WTC11 (cell line): ENCODE measurements at regions not wholly inside any gene's neighbourhood (a gene's known extent, or its start where the extent isn't known, plus 50 kb on each side); places are given as distances from the start of the nearest gene placed in this dataset.

Experiments
- ATAC-seq: fragments of 200-7000 bp; cut with Tn5 transposase; 2 replicates; pipeline ENCODE4 v1.10.0; 2021; ENCODE audit warnings: mild to moderate bottlenecking, moderate library complexity
- CTCF ChIA-PET: fragments of 300-600 bp; sonication (Branson Sonifier 250); formaldehyde crosslinking; loops from one replicate; lab custom pipeline; 2021; ENCODE audit warnings: antibody characterized with exemption; lab: Charles Lee
- POLR2A ChIA-PET: fragments of 350-600 bp; sonication (Branson Sonifier 250); formaldehyde crosslinking; loops from one replicate; lab custom pipeline; 2021; ENCODE audit warnings: antibody characterized with exemption; lab: Charles Lee
- DNase-seq: peaks from one replicate; pipeline ENCODE4 v3.0.0; 2021; ENCODE audit warnings: low spot score
- H3K27ac Mint-ChIP-seq: 2 replicates; pipeline ENCODE4 v1.8.0; 2021; ENCODE audit warnings: mixed read lengths
- H3K27me3 Mint-ChIP-seq: 2 replicates; pipeline ENCODE4 v1.8.0; 2021; ENCODE audit warnings: low read depth, mild to moderate bottlenecking, moderate library complexity, mixed read lengths
- H3K36me3 Mint-ChIP-seq: 2 replicates; pipeline ENCODE4 v1.8.0; 2021; ENCODE audit warnings: mixed read lengths
- H3K4me1 Mint-ChIP-seq: 2 replicates; pipeline ENCODE4 v1.8.0; 2022; ENCODE audit warnings: mixed read lengths
- H3K4me3 Mint-ChIP-seq: 2 replicates; pipeline ENCODE4 v1.8.0; 2021; ENCODE audit warnings: mild to moderate bottlenecking, moderate library complexity, mixed read lengths
- H3K9me3 Mint-ChIP-seq: 2 replicates; pipeline ENCODE4 v1.8.0; 2021; ENCODE audit warnings: mixed read lengths
- CREM ChIP-seq: sonication (generic); formaldehyde crosslinking; IDR thresholded peaks from 2 replicates; pipeline ENCODE4 v1.8.1; 2022; ENCODE audit warnings: mild to moderate bottlenecking, missing genetic modification reagents, moderate library complexity
- ELF4 ChIP-seq: sonication (generic); formaldehyde crosslinking; IDR thresholded peaks from 2 replicates; pipeline ENCODE4 v1.8.1; 2022; ENCODE audit warnings: low read depth, mild to moderate bottlenecking, moderate library complexity, missing genetic modification reagents
- FOXP1 ChIP-seq: sonication (generic); formaldehyde crosslinking; IDR thresholded peaks from 2 replicates; pipeline ENCODE4 v1.8.0; 2022; ENCODE audit warnings: missing genetic modification reagents, mild to moderate bottlenecking, moderate library complexity, borderline replicate concordance
- HMGA2 ChIP-seq: fragments of 250-450 bp; sonication (Bioruptor Pico); IDR thresholded peaks from 2 replicates; pipeline ENCODE4 v1.4.0; 2021; ENCODE audit warnings: mild to moderate bottlenecking, moderate library complexity
- MXD4 ChIP-seq: fragments of 250-450 bp; sonication (Bioruptor Pico); IDR thresholded peaks from 2 replicates; pipeline ENCODE4 v1.8.0; 2021; ENCODE audit warnings: mild to moderate bottlenecking, moderate library complexity, borderline replicate concordance
- NFATC4 ChIP-seq: fragments of 250-450 bp; sonication (Bioruptor Pico); IDR thresholded peaks from 2 replicates; pipeline ENCODE4 v1.9.0; 2021; ENCODE audit warnings: mild to moderate bottlenecking
- NR1H2 ChIP-seq: sonication (generic); formaldehyde crosslinking; IDR thresholded peaks from 2 replicates; pipeline ENCODE4 v1.9.0; 2021; ENCODE audit warnings: mild to moderate bottlenecking, moderate library complexity, missing genetic modification reagents
- NR3C1 ChIP-seq: sonication (generic); formaldehyde crosslinking; conservative IDR thresholded peaks from 2 replicates; pipeline ENCODE4 v1.8.1; 2023; ENCODE audit warnings: low read depth, mild to moderate bottlenecking, missing genetic modification reagents
- PRRX2 ChIP-seq: fragments of 250-450 bp; sonication (Bioruptor Pico); IDR thresholded peaks from 2 replicates; pipeline ENCODE4 v1.8.0; 2021; ENCODE audit warnings: mild to moderate bottlenecking
- TP53 ChIP-seq: sonication (generic); formaldehyde crosslinking; IDR thresholded peaks from 2 replicates; pipeline ENCODE4 v1.8.1; 2023; ENCODE audit warnings: mild to moderate bottlenecking, missing genetic modification reagents
- ZBTB21 ChIP-seq: sonication (generic); formaldehyde crosslinking; IDR thresholded peaks from 2 replicates; pipeline ENCODE4 v1.8.1; 2023; ENCODE audit warnings: mild to moderate bottlenecking, missing genetic modification reagents, borderline replicate concordance
- ZNF121 ChIP-seq: sonication (generic); formaldehyde crosslinking; IDR thresholded peaks from 2 replicates; pipeline ENCODE4 v1.8.0; 2023; ENCODE audit warnings: missing genetic modification reagents
- ZNF219 ChIP-seq: sonication (generic); formaldehyde crosslinking; IDR thresholded peaks from 2 replicates; pipeline ENCODE4 v1.8.0; 2023; ENCODE audit warnings: missing genetic modification reagents, mild to moderate bottlenecking, borderline replicate concordance
- ZNF263 ChIP-seq: sonication (generic); formaldehyde crosslinking; IDR thresholded peaks from 2 replicates; pipeline ENCODE4 v1.8.1; 2022; ENCODE audit warnings: low read depth, mild to moderate bottlenecking, moderate library complexity, missing genetic modification reagents
- ZNF423 ChIP-seq: fragments of 250-450 bp; sonication (Bioruptor Pico); IDR thresholded peaks from 2 replicates; pipeline ENCODE4 v2.1.2; 2022; ENCODE audit warnings: mild to moderate bottlenecking, moderate library complexity
- TF ChIP-seq, protein P1 (sequence below): sonication (generic); formaldehyde crosslinking; conservative IDR thresholded peaks from 2 replicates; pipeline ENCODE4 v1.8.1; 2023; ENCODE audit warnings: mild to moderate bottlenecking, low read depth, missing genetic modification reagents, moderate library complexity
- TF ChIP-seq, protein P2 (sequence below): sonication (generic); formaldehyde crosslinking; IDR thresholded peaks from 2 replicates; pipeline ENCODE4 v1.8.1; 2023; ENCODE audit warnings: mild to moderate bottlenecking, missing genetic modification reagents
- TF ChIP-seq, protein P3 (sequence below): fragments of 250-450 bp; sonication (Bioruptor Pico); IDR thresholded peaks from 2 replicates; pipeline ENCODE4 v1.9.0; 2021; ENCODE audit warnings: mild to moderate bottlenecking
- TF ChIP-seq, protein P4 (sequence below): sonication (generic); formaldehyde crosslinking; IDR thresholded peaks from 2 replicates; pipeline ENCODE4 v1.8.1; 2022; ENCODE audit warnings: mild to moderate bottlenecking, moderate library complexity, missing genetic modification reagents
- TF ChIP-seq, protein P5 (sequence below): sonication (generic); formaldehyde crosslinking; IDR thresholded peaks from 2 replicates; pipeline ENCODE4 v1.8.1; 2023; ENCODE audit warnings: mild to moderate bottlenecking, missing genetic modification reagents
- TF ChIP-seq, protein P6 (sequence below): fragments of 250-450 bp; sonication (Bioruptor Pico); IDR thresholded peaks from 2 replicates; pipeline ENCODE4 v1.9.0; 2021; ENCODE audit warnings: mild to moderate bottlenecking, borderline replicate concordance
- TF ChIP-seq, protein P7 (sequence below): sonication (generic); formaldehyde crosslinking; IDR thresholded peaks from 2 replicates; pipeline ENCODE4 v1.8.0; 2022; ENCODE audit warnings: mild to moderate bottlenecking, missing genetic modification reagents

DNA sequence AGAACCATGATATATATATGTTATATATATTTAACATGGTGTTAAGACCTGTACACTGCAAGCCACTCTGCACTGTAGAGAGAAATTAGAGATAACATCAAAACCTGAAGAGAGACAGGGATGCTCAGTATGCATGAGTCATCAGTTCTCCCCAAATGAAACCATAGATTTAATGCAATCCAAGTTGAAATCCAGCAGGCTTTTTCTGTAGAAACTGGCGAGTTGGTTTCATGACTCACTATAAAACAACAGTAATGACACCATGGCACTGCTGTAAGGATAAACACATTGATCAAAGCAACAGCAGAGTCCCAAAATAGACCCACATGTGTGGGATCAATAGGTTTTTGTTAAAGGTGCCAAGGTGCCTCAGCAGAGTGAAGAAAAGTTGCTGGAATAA, 65.8 kb downstream of the RTP5 start:
- Mint-ChIP-seq H3K27ac (no peak overlapping the region), H3K4me3 (no peak overlapping the region), H3K36me3 (peaks cover 12% of the 10 kb centered on the region), H3K9me3 (peaks cover 24% of the 10 kb centered on the region), H3K27me3 (peaks cover 5% of the 10 kb centered on the region; the same call in 1 of the 2 replicates), H3K4me1 (no peaks in the 10 kb centered on the region)
- ATAC-seq (no peak), DNase-seq (no peak)
- TF ChIP-seq ZNF219 (CRISPR knock-in tag) (no peak), MXD4 (CRISPR knock-in tag) (no peak)
- TF ChIP-seq, protein P1, sequence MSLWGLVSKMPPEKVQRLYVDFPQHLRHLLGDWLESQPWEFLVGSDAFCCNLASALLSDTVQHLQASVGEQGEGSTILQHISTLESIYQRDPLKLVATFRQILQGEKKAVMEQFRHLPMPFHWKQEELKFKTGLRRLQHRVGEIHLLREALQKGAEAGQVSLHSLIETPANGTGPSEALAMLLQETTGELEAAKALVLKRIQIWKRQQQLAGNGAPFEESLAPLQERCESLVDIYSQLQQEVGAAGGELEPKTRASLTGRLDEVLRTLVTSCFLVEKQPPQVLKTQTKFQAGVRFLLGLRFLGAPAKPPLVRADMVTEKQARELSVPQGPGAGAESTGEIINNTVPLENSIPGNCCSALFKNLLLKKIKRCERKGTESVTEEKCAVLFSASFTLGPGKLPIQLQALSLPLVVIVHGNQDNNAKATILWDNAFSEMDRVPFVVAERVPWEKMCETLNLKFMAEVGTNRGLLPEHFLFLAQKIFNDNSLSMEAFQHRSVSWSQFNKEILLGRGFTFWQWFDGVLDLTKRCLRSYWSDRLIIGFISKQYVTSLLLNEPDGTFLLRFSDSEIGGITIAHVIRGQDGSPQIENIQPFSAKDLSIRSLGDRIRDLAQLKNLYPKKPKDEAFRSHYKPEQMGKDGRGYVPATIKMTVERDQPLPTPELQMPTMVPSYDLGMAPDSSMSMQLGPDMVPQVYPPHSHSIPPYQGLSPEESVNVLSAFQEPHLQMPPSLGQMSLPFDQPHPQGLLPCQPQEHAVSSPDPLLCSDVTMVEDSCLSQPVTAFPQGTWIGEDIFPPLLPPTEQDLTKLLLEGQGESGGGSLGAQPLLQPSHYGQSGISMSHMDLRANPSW (CRISPR knock-in tag) = no peak
- TF ChIP-seq, protein P2, sequence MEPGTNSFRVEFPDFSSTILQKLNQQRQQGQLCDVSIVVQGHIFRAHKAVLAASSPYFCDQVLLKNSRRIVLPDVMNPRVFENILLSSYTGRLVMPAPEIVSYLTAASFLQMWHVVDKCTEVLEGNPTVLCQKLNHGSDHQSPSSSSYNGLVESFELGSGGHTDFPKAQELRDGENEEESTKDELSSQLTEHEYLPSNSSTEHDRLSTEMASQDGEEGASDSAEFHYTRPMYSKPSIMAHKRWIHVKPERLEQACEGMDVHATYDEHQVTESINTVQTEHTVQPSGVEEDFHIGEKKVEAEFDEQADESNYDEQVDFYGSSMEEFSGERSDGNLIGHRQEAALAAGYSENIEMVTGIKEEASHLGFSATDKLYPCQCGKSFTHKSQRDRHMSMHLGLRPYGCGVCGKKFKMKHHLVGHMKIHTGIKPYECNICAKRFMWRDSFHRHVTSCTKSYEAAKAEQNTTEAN (CRISPR knock-in tag) = no peak
- ChIA-PET POLR2A (no interaction called here), CTCF (interaction anchor here (0.9 kb wide), 1 partner anchor 15 kb away, joined by 4 read pairs; no protein-coding TSS in a partner anchor)

DNA sequence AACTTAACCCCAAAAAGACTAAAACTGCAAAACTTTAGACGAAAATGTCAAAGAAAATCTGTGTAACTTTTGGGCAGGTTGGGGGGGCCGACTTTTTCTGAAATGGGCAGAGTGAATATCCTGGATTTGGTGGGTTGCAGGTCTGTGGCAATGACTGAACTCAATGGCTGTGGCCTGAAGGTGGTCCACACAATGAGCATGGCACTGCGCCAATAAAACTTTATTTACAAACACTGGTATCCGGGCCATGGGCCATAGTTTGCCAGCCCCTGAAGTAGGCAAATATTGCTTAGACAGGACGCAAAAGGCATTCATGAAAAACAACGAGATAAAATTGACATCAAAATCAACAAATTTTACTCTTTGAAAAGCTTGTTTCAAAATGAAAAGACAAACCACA, 66.2 kb downstream of the RTP5 start:
- no peaks in the 10 kb centered on the region for H3K4me1 Mint-ChIP-seq
- H3K27ac Mint-ChIP-seq = no peak overlapping the region
- ChIA-PET CTCF (interaction anchor here (0.5 to 0.9 kb wide), 2 partner anchors 15 to 1116 kb away, joined by 3 to 4 read pairs; no protein-coding TSS in a partner anchor), POLR2A (no interaction called here)
- no peak overlapping the region for H3K4me3 Mint-ChIP-seq
- ATAC-seq (no peak), DNase-seq (no peak)
- peaks cover 5% of the 10 kb centered on the region; the same call in 1 of the 2 replicates for H3K27me3 Mint-ChIP-seq
- peaks cover 12% of the 10 kb centered on the region for H3K36me3 Mint-ChIP-seq
- H3K9me3 Mint-ChIP-seq = peaks cover 27% of the 10 kb centered on the region
- TF ChIP-seq, protein P3, sequence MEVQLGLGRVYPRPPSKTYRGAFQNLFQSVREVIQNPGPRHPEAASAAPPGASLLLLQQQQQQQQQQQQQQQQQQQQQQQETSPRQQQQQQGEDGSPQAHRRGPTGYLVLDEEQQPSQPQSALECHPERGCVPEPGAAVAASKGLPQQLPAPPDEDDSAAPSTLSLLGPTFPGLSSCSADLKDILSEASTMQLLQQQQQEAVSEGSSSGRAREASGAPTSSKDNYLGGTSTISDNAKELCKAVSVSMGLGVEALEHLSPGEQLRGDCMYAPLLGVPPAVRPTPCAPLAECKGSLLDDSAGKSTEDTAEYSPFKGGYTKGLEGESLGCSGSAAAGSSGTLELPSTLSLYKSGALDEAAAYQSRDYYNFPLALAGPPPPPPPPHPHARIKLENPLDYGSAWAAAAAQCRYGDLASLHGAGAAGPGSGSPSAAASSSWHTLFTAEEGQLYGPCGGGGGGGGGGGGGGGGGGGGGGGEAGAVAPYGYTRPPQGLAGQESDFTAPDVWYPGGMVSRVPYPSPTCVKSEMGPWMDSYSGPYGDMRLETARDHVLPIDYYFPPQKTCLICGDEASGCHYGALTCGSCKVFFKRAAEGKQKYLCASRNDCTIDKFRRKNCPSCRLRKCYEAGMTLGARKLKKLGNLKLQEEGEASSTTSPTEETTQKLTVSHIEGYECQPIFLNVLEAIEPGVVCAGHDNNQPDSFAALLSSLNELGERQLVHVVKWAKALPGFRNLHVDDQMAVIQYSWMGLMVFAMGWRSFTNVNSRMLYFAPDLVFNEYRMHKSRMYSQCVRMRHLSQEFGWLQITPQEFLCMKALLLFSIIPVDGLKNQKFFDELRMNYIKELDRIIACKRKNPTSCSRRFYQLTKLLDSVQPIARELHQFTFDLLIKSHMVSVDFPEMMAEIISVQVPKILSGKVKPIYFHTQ (CRISPR knock-in tag) = no peak
- TF ChIP-seq ZBTB21 (CRISPR knock-in tag) = no peak
- no peak for TF ChIP-seq CREM (CRISPR knock-in tag)
- TF ChIP-seq ZNF423 (CRISPR knock-in tag) = no peak
- TF ChIP-seq, protein P4, sequence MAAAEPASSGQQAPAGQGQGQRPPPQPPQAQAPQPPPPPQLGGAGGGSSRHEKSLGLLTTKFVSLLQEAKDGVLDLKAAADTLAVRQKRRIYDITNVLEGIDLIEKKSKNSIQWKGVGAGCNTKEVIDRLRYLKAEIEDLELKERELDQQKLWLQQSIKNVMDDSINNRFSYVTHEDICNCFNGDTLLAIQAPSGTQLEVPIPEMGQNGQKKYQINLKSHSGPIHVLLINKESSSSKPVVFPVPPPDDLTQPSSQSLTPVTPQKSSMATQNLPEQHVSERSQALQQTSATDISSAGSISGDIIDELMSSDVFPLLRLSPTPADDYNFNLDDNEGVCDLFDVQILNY (CRISPR knock-in tag) = no peak
- TF ChIP-seq ZNF263 (CRISPR knock-in tag) = no peak
- no peak for TF ChIP-seq ELF4 (CRISPR knock-in tag)
- no peak for TF ChIP-seq HMGA2 (CRISPR knock-in tag)
- no peak for TF ChIP-seq ZNF121
- TF ChIP-seq TP53 (CRISPR knock-in tag) = no peak
- TF ChIP-seq, protein P5, sequence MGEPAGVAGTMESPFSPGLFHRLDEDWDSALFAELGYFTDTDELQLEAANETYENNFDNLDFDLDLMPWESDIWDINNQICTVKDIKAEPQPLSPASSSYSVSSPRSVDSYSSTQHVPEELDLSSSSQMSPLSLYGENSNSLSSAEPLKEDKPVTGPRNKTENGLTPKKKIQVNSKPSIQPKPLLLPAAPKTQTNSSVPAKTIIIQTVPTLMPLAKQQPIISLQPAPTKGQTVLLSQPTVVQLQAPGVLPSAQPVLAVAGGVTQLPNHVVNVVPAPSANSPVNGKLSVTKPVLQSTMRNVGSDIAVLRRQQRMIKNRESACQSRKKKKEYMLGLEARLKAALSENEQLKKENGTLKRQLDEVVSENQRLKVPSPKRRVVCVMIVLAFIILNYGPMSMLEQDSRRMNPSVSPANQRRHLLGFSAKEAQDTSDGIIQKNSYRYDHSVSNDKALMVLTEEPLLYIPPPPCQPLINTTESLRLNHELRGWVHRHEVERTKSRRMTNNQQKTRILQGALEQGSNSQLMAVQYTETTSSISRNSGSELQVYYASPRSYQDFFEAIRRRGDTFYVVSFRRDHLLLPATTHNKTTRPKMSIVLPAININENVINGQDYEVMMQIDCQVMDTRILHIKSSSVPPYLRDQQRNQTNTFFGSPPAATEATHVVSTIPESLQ (CRISPR knock-in tag) = no peak
- TF ChIP-seq PRRX2 (CRISPR knock-in tag) = no peak
- TF ChIP-seq, protein P6, sequence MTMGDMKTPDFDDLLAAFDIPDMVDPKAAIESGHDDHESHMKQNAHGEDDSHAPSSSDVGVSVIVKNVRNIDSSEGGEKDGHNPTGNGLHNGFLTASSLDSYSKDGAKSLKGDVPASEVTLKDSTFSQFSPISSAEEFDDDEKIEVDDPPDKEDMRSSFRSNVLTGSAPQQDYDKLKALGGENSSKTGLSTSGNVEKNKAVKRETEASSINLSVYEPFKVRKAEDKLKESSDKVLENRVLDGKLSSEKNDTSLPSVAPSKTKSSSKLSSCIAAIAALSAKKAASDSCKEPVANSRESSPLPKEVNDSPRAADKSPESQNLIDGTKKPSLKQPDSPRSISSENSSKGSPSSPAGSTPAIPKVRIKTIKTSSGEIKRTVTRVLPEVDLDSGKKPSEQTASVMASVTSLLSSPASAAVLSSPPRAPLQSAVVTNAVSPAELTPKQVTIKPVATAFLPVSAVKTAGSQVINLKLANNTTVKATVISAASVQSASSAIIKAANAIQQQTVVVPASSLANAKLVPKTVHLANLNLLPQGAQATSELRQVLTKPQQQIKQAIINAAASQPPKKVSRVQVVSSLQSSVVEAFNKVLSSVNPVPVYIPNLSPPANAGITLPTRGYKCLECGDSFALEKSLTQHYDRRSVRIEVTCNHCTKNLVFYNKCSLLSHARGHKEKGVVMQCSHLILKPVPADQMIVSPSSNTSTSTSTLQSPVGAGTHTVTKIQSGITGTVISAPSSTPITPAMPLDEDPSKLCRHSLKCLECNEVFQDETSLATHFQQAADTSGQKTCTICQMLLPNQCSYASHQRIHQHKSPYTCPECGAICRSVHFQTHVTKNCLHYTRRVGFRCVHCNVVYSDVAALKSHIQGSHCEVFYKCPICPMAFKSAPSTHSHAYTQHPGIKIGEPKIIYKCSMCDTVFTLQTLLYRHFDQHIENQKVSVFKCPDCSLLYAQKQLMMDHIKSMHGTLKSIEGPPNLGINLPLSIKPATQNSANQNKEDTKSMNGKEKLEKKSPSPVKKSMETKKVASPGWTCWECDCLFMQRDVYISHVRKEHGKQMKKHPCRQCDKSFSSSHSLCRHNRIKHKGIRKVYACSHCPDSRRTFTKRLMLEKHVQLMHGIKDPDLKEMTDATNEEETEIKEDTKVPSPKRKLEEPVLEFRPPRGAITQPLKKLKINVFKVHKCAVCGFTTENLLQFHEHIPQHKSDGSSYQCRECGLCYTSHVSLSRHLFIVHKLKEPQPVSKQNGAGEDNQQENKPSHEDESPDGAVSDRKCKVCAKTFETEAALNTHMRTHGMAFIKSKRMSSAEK = no peak
- no peak for TF ChIP-seq NR1H2 (CRISPR knock-in tag)
- TF ChIP-seq, protein P7, sequence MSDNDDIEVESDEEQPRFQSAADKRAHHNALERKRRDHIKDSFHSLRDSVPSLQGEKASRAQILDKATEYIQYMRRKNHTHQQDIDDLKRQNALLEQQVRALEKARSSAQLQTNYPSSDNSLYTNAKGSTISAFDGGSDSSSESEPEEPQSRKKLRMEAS (CRISPR knock-in tag) = no peak
- no peak for TF ChIP-seq FOXP1 (CRISPR knock-in tag)
- no peak for TF ChIP-seq NR3C1 (CRISPR knock-in tag)
- no peak for TF ChIP-seq NFATC4 (CRISPR knock-in tag)
